ENCODE measurements at regions not wholly inside any gene's neighbourhood (a gene's known extent, or its start where the extent isn't known, plus 50 kb on each side); places are given as distances from the start of the nearest gene placed in this dataset.
A peak's percentile ranks its signal among the peaks of the same experiment; 100 is the strongest.

DNA sequence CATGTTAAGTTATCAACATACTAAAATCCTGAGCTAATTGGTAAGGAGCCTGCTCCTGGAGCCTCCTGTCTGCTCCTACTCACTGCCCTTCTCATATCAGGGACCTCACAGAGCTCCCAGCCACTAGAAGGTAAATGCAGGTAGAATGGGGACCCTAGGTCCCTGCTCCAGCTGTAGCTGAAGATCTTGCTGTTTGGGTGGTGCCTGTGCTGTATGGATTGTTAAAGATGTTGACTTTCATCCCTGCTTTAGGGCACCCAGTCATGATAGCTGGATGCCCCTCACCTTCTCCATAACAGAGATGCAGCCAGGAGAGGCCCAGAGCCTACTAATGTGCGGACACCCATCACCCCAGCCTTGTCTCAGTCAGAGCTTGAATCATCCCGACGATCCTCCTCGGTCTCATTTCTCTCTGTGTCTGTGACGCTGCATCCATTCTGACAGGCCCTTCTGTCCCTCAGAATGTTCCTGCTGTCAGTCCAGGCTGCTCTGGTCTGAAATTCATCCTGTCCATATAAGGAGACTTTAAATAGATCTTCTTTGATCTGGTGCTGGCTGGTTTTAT is 341.7 kb upstream of the GATB start:
- no peaks in the 10 kb centered on the region for H3K27me3 Mint-ChIP-seq
- peaks cover 87% of the 10 kb centered on the region for H3K4me1 Mint-ChIP-seq
- no peak overlapping the region for H3K4me3 Mint-ChIP-seq
- H3K36me3 Mint-ChIP-seq = peaks cover 39% of the 10 kb centered on the region
- CTCF ChIA-PET = interaction anchor here (0.8 kb wide), 1 partner anchor 55 kb away, joined by 3 read pairs; no protein-coding TSS in a partner anchor
- H3K27ac Mint-ChIP-seq = peak overlapping the region; percentile 98
- peaks cover 15% of the 10 kb centered on the region for H3K9me3 Mint-ChIP-seq
- no peak for DNase-seq

DNA sequence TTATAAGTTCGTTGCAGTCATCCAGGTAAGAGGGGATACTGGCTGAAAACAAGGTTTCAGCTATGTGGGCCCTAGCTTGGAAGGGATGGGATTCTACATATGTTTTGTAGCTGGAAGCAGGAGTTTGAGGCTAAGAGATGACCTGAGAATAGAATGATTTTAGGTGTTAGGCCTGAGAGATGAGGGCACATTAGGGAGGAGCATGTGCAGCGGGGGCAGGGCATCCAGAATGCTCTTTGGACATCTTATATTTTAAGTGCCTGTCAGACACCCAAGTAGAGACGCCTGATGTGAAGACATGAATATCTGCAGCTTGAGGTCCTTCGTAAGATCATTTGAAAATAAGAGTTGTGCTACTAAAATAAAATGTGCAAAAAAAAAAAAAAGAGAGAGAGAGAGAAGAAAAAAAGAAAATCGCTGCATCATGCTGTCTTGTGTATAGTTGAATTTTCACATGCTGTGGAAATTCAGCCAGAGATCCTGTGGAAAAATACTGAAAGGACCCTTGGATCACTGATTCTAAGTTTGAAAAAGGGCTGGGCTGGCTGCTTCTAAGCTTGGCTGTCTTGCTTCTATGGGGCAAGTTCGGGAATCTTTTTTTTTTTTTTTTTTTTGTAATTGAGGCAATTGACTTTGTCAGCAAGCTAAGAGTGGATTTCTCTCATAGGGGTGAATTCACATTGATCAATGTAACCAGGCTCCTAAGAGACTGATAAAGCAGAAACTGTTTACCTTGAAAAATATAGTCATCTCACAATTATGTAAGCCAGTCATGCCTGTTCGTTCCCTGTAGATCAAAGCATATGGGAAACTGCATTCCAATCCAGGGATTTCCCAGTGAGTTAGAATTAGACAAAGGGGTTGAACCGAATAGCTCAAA is 341.0 kb upstream of the GATB start:
- Mint-ChIP-seq H3K27me3 (no peaks in the 10 kb centered on the region), H3K27ac (peak overlapping the region; percentile 98), H3K4me1 (peaks cover 89% of the 10 kb centered on the region), H3K4me3 (peak overlapping the region; percentile 53), H3K36me3 (peaks cover 39% of the 10 kb centered on the region), H3K9me3 (peaks cover 15% of the 10 kb centered on the region)
- CTCF ChIA-PET = interaction anchor here (0.8 to 2.3 kb wide), 4 partner anchors 8 to 55 kb away, joined by 3 to 10 read pairs (median 4); no protein-coding TSS in a partner anchor
- DNase-seq = no peak

DNA sequence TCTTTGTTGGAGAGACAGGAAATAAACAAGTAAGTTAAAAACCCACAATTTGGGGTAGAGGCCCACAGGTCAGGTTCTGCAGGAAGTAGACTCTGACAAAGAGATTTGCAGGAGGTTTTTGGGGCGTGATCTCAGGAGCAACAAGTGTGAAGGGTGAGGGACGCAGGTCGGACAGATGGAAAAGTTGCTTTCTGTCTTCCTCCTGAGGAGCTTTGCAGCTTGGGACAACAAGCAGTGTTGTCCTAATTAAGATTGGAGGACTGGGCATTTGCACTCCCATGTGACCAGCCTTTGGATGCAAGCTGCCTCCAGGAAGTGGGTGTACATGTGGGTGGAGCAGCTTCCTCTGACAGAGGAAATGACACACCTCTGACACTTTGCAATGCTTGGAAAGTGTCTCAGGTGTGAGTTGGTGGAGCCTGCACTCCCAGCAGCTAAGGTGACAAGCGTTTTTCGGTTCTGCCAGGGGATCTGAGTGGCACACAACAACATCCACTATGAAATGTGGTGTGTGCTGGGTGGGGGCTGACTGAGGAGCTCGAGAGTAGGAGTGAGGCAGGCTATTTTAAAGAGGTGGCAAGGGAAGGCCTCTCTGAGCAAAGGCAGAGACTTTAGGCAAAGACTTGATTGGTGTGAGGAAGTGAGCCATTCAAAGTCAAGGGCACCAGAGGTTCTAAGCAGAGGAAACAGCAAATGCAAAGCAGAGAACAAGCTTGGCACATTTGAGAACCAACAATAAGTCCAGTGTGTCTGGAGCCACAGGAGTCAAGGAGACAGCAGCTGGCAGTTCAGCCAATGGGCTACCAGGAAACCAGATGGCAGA is 339.8 kb upstream of the GATB start:
- H3K4me1 Mint-ChIP-seq = peaks cover 90% of the 10 kb centered on the region
- peak overlapping the region; percentile 56 for H3K4me3 Mint-ChIP-seq
- peak overlapping the region; percentile 98 for H3K27ac Mint-ChIP-seq
- CTCF ChIA-PET = interaction anchor here (0.9 to 2.3 kb wide), 7 partner anchors 8 to 308 kb away, joined by 3 to 10 read pairs (median 3); no protein-coding TSS in a partner anchor
- H3K36me3 Mint-ChIP-seq = peaks cover 35% of the 10 kb centered on the region
- H3K27me3 Mint-ChIP-seq = no peaks in the 10 kb centered on the region
- H3K9me3 Mint-ChIP-seq = peaks cover 9% of the 10 kb centered on the region
- DNase-seq = peak; percentile 91

DNA sequence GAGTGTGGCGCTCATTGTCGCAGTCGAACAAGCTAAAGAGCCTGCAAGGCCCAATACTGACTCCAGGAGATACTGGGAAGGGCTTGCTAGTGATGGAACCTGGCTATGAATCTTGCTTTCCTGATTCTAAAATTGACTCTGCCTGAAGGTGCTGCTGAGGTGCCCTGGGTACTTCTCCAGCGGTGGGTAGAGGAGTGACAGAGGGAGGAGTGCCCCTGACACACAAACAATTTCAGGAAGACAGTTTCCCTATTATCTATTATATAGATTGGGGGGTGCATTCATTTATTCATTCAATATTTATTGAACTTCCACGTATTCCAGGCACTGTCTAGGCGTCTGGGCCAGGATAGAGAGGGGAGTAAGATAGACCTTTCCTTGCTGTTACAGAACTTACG is 339.2 kb upstream of the GATB start:
- H3K36me3 Mint-ChIP-seq = peaks cover 34% of the 10 kb centered on the region
- peak overlapping the region; percentile 98 for H3K27ac Mint-ChIP-seq
- CTCF ChIA-PET = interaction anchor here (1.0 to 2.3 kb wide), 4 partner anchors 10 to 308 kb away, joined by 3 to 10 read pairs (median 6); no protein-coding TSS in a partner anchor

DNA sequence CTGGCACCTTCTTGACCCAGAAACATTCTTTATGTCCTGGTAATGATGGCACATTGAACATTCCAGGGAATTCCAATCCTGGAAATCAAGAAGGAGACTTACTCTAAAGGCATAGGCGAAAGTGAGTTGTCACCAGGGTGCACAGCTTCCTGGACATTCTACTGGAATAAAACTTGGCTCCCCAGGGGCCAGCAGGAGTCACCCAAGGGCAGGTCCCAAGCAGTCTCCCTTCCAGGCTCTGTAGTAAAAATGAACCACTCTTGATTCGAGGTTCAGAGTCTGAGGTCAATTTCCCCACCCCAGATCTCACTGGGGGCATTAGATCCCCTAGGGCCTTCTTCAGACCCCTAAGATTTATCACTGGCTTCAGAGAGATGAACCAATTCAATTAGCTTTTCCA is 338.7 kb upstream of the GATB start:
- Mint-ChIP-seq H3K4me3 (no peak overlapping the region), H3K27me3 (no peaks in the 10 kb centered on the region), H3K27ac (peak overlapping the region; percentile 98), H3K4me1 (peaks cover 92% of the 10 kb centered on the region), H3K36me3 (peaks cover 30% of the 10 kb centered on the region), H3K9me3 (peaks cover 9% of the 10 kb centered on the region)
- CTCF ChIA-PET = interaction anchor here (1.3 to 2.3 kb wide), 3 partner anchors 9 to 105 kb away, joined by 3 to 10 read pairs (median 8); no protein-coding TSS in a partner anchor
- peak; percentile 44 for DNase-seq

More for the DNA sequence above, 339.2 kb upstream of the GATB start:
- Mint-ChIP-seq H3K9me3 (peaks cover 9% of the 10 kb centered on the region), H3K4me1 (peaks cover 93% of the 10 kb centered on the region), H3K27me3 (no peaks in the 10 kb centered on the region), H3K4me3 (peak overlapping the region; percentile 56)
- DNase-seq = no peak

DNA sequence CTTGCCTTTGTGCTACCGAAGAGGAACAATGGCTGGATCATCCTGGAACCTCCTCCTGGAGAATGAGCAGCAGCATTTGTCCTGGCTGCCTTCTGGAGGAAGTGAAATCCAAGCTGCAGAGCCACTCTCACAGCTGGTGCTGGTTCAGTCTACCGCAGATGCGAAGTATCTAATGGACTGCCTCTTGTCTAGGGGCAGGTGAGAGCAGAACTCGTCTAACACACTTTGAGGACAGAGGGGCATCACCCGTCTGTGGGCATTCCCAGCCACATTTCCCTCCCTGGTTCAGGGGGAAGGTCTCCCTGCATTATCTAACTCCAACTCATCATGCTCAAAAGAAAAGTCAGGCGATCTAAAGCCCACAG is 338.2 kb upstream of the GATB start:
- Mint-ChIP-seq H3K27ac (peak overlapping the region; percentile 98), H3K9me3 (peaks cover 9% of the 10 kb centered on the region), H3K4me3 (no peak overlapping the region), H3K27me3 (no peaks in the 10 kb centered on the region), H3K36me3 (peaks cover 33% of the 10 kb centered on the region), H3K4me1 (peaks cover 95% of the 10 kb centered on the region)
- DNase-seq = no peak
- CTCF ChIA-PET = interaction anchor here (1.3 to 2.3 kb wide), 3 partner anchors 9 to 105 kb away, joined by 3 to 10 read pairs (median 8); no protein-coding TSS in a partner anchor

DNA sequence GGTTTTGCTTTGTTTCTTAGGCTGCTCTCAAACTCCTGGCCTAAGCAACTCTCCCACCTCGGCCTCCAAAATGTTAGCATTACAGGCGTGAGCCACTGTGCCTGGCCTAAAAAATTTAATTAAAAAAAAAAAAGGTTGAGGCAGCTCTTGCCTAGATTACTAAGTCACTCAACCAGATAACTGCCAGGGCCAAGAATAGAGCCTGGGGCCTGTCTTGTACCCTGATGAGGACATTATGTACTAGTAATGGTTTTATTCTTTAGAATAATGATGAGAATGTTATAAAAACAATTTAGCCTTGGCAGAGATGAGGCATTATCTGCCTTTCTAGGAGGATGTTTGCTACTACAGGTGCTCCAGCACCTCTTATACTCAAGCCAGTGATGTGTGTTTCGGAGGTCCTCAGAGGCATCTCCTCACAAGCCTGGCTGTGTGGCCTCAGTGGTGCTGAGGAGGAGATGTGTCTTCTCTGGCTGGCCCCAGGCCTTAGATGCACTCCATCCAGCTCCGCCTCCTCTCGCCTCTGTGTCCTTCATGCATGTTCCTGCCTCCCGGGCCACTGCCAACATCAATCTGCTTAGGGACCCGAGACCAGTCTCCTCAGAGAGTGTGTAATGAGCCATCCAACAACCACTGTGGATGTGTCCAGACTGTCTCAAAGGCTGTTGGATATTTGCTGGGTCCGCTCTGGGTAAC is 337.7 kb upstream of the GATB start:
- CTCF ChIA-PET = interaction anchor here (0.6 to 2.2 kb wide), 2 partner anchors 8 to 36 kb away, joined by 3 to 8 read pairs; no protein-coding TSS in a partner anchor
- H3K4me1 Mint-ChIP-seq = peaks cover 92% of the 10 kb centered on the region

DNA sequence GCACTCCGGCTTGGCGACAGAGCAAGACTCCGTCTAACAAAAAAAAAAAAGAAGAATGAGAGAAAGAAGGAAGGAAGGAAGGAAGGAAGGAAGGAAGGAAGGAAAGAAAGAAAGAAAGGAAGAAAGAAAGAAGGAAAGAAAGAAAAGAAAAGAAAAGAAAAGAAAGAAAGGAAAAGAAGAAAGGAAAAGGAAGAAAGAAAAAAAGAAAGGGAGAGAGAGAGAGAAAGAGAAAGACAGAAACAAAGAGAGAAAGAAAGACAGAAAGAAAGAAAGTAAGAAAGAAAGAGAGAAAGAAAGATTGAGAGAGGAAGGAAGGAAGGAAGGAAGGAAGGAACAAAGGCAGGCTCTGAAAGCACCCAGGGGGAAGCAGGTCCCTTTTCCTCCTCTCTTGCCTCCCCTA is 336.6 kb upstream of the GATB start:
- Mint-ChIP-seq H3K4me1 (peaks cover 84% of the 10 kb centered on the region), H3K4me3 (no peak overlapping the region), H3K36me3 (peaks cover 30% of the 10 kb centered on the region), H3K9me3 (peaks cover 8% of the 10 kb centered on the region), H3K27ac (peak overlapping the region; percentile 68), H3K27me3 (no peaks in the 10 kb centered on the region)
- CTCF ChIA-PET = no interaction called here
- DNase-seq = no peak

More for the DNA sequence above, 337.7 kb upstream of the GATB start:
- Mint-ChIP-seq H3K4me3 (no peak overlapping the region), H3K27ac (peak overlapping the region; percentile 98), H3K9me3 (peaks cover 9% of the 10 kb centered on the region), H3K36me3 (peaks cover 34% of the 10 kb centered on the region), H3K27me3 (no peaks in the 10 kb centered on the region)
- DNase-seq = no peak

DNA sequence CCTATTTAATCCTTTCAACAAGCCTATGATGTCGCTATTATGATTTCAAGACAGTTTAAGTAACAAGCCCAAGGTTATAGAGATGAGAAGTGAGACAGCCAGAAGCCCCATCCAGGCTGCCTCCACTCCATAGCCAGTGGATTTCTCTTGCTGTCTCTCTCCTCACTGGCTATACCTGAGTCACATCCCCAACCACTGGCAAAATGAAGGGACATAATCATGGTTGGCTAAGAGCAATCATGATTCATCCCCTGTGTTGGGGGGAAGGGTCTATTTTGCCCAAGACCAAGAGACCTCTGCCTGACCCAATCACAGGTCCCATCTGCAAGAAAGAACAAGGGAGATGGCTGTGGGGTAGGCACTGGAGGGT is 334.9 kb upstream of the GATB start:
- no peaks in the 10 kb centered on the region for H3K27me3 Mint-ChIP-seq
- H3K27ac Mint-ChIP-seq = peak overlapping the region; percentile 17
- no peak for DNase-seq
- peaks cover 2% of the 10 kb centered on the region for H3K9me3 Mint-ChIP-seq
- peaks cover 20% of the 10 kb centered on the region for H3K36me3 Mint-ChIP-seq
- H3K4me1 Mint-ChIP-seq = peaks cover 78% of the 10 kb centered on the region
- H3K4me3 Mint-ChIP-seq = no peak overlapping the region
- CTCF ChIA-PET = no interaction called here

DNA sequence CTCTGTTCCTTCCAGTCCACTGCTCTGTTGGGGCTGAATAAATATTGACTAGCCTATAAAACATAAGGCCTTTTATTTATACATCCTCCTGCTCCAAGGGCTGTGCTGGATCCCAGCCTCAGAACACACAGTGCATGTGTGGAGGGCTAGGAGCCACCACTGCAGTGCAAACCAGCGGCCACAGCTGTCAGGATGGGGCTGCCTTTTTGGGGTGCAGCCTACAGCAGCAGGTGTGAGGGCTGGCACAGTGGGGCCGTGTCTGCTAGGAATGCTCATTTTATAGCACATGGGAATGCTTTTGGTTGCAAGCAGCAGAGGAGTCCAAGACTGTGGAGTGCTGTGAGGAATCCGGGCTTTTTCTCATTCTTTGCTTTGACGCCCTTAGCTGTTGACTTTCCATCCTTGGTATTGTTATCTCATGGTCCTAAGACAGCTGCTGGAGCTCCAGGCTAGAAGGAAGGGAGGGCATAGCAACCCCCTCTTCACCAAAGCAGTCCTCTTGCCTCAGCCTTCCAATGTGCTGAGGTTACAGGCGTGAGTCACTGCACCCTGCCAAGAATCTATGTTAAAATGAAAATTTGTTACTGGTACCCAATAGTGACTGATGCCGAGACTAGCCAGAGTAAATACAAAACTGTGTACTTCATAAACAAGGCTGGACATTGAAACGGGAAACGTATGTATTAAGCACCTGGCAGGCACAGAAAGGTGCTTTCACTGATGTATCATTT is 334.3 kb upstream of the GATB start:
- Mint-ChIP-seq H3K4me3 (no peak overlapping the region), H3K9me3 (peaks cover 2% of the 10 kb centered on the region), H3K27me3 (no peaks in the 10 kb centered on the region), H3K27ac (peak overlapping the region; percentile 17), H3K4me1 (peaks cover 76% of the 10 kb centered on the region), H3K36me3 (peaks cover 22% of the 10 kb centered on the region)
- CTCF ChIA-PET = no interaction called here
- no peak for DNase-seq

DNA sequence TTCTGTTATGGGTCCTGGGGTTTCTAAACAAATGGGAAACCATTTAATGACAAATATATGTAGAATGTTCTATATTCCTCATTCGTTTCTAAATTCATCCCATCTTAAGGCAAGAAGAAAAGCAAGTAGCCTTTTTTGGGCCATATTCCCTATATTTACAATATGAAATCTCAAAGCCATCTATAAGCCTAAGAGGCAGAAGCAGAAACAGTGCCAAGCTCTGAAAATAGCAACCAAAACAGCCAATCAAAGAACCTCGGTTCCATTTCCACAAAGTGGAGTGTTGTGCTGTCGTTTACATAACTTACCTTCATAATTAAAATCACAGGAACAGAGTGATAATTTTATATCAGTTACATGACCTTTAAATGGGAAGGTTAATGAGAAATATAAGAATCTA is 330.6 kb upstream of the GATB start:
- H3K4me3 Mint-ChIP-seq = no peak overlapping the region
- peaks cover 63% of the 10 kb centered on the region for H3K4me1 Mint-ChIP-seq
- no peaks in the 10 kb centered on the region for H3K27me3 Mint-ChIP-seq
- CTCF ChIA-PET = interaction anchor here (1.8 kb wide), 1 partner anchor 9 kb away, joined by 8 read pairs; no protein-coding TSS in a partner anchor
- H3K27ac Mint-ChIP-seq = no peak overlapping the region
- no peak for DNase-seq
- no peaks in the 10 kb centered on the region for H3K9me3 Mint-ChIP-seq
- H3K36me3 Mint-ChIP-seq = peaks cover 17% of the 10 kb centered on the region

DNA sequence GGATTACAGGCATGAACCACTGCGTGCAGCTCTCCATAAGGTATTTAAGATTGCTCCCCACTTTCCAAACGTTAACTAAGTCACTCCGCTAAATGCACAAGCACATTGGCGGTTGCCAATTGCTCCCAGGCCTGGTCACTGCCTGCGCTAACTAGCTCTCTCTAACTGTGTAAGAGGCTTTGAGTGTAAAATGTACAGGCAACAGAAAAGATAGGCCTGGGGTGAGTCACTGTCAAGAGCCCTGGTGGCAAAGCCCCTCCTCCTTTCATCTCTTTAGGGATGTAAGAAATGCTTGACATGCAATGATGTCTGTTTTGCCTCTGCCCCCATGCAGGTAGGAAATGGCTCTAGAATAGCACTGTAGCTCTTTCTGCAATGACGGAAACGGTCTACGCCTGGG is 329.7 kb upstream of the GATB start:
- CTCF ChIA-PET = interaction anchor here (1.8 kb wide), 1 partner anchor 9 kb away, joined by 8 read pairs; no protein-coding TSS in a partner anchor
- no peaks in the 10 kb centered on the region for H3K9me3 Mint-ChIP-seq
- peaks cover 20% of the 10 kb centered on the region for H3K36me3 Mint-ChIP-seq
- peaks cover 61% of the 10 kb centered on the region for H3K4me1 Mint-ChIP-seq
- H3K4me3 Mint-ChIP-seq = no peak overlapping the region
- no peaks in the 10 kb centered on the region for H3K27me3 Mint-ChIP-seq
- H3K27ac Mint-ChIP-seq = peak overlapping the region; percentile 78
- DNase-seq = peak; percentile 39

DNA sequence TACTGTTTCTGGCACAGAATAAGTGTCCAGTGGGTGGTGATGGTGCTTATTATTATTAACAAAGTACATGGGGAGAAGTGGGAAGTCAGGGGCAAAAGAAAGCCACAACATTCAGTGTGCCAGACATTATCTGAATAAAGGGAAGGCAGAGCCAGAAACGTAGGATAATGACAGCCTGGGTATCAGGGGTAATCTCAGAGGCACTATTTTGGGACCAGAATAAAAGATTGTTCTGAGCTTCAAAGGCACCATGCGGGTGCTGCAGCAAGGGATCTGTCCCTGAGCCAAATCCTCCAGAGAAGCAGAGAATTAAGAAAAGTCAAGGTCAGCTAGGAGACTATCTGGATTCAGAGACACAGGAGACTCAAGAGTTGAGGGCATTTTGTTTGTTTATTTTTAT is 328.8 kb upstream of the GATB start:
- peaks cover 58% of the 10 kb centered on the region for H3K4me1 Mint-ChIP-seq
- peaks cover 18% of the 10 kb centered on the region for H3K36me3 Mint-ChIP-seq
- H3K9me3 Mint-ChIP-seq = no peaks in the 10 kb centered on the region
- no peak overlapping the region for H3K4me3 Mint-ChIP-seq
- H3K27me3 Mint-ChIP-seq = no peaks in the 10 kb centered on the region
- no peak overlapping the region for H3K27ac Mint-ChIP-seq
- DNase-seq = no peak
- CTCF ChIA-PET = interaction anchor here (1.8 kb wide), 1 partner anchor 10 kb away, joined by 8 read pairs; no protein-coding TSS in a partner anchor

Measured in activated naive CD4-positive, alpha-beta T cell treated with anti-CD3 and anti-CD28 coated beads, Interleukin-2, amount 10 ng/mL, durations not matched to agents 7 days and 5 days (primary cell).